GM18861 (cell line): ENCODE measurements at regions not wholly inside any gene's neighbourhood (a gene's known extent, or its start where the extent isn't known, plus 50 kb on each side); places are given as distances from the start of the nearest gene placed in this dataset.
"Not testable (repeated sequence)": the region's sequence is repeated elsewhere in the genome, so short reads cannot be mapped to it uniquely, and the experiment has no call there.

Experiments used
- ATAC-seq: cut with Tn5 transposase; IDR thresholded peaks from one replicate; pipeline ENCODE4 v1.9.1; 2021; ENCODE audit not compliant: unreplicated experiment

DNA sequence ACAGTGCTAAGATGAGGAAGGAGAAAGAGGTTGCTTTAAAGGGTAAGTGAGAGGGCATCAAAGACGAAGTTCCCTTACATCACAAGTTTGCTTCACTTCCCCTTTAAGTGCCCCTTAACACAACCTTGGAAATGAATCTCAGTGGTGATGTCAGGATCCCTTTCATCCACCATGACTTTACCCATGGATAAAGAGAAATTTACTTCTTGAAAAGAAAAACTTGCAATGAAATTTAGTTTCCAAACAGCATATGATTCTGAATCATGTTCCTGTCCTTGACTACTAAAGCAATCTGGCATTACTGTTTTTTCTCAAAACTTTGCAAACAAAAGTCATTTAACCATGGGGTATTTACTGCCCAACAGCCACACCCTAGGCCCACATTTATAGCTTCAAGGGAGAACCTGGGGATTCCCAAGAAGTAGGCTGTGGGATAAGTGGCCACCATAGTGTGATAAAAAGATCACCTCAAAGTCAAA is 135.9 kb downstream of the ITGB8 start:
- ATAC-seq = peak; percentile 43

- no peak for ATAC-seq
These were observed 139.4 kb downstream of the ITGB8 start for GRCh38 chr7:20470082-20470481.

DNA sequence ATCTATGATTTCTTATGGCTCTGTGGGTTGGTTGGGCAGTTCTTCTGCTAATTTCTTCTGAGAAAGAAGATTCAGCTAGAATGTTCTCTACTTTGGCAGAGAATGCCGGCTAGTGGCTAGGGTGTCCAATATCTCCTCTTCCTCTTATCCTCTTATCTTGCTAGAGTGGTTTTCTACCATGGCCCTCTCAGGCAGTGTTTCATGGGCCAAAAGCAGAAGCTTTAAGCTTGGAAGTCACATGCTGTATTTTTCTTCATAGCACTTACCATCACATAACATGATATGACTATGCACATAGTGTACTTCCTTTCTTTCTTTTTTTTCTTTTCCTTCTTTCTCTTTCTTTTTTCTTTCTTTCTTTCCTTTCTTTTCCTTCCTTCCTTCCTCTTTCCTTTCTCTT is 140.0 kb downstream of the ITGB8 start:
- no peak for ATAC-seq

GRCh38 chr7:20474249-20474648 is 141.2 kb upstream of the ABCB5 start:
- ATAC-seq = no peak

DNA sequence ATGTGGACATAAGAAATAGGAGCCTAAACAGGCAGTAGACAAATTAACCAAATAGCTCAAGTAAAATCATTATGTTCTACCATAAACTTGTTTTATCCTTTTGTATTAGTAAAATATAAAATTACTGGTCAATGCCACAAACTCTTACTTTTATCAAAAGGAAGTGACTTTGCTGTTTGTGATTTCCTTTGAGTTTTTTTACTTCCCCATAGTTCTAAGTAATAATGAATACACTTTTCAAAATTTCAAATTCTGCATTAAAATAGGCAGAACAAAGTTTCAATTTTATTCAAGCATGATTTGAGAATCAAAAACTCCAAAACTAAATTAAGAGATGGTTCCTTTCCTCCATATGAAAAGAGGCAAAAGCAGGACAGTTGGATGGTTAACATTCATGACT is 139.7 kb upstream of the ABCB5 start:
- ATAC-seq = no peak

- ATAC-seq = no peak
These were observed 138.4 kb upstream of the ABCB5 start for GRCh38 chr7:20477067-20477466.

GRCh38 chr7:20479706-20480105 is 135.8 kb upstream of the ABCB5 start:
- no peak for ATAC-seq

DNA sequence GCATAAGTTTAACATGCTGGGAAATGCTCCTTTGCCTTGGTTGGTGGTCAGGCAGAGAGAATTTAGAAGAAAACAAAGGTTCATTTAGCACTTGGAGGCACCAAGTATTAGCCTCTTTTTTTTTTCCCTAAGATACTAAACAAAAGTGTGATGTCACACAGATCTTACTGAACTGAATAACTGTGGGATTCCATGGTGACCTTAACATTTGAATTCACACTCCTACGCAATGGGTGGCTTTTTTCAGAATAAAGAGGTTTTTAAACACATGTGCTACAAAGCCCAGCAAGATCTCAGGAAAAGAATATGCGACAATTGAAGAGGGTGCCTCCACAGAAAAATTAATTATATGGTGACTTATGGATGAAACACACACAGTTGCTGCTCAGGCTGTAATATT is 133.4 kb upstream of the ABCB5 start:
- ATAC-seq = no peak

GRCh38 chr7:20484356-20484755 is 131.1 kb upstream of the ABCB5 start:
- no peak for ATAC-seq

- ATAC-seq = no peak
These were observed 126.6 kb upstream of the ABCB5 start for GRCh38 chr7:20488850-20489249.

DNA sequence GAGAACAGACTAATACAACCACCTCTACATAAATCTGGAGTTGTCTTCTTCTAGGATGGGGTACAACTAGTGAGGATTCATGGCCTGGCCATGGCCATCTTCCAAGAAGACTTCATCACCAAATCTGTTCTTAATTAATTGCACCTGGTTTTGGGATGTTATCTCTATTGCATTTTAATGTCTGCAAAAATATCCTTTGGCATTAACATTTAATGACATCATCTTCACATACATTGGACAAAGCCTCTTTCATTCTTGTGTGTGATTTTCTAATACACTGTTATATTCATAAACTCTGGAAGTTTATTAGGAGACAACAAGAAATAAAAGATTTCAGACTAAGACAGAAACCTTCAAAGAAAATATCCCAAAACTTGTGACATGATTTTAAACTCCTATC is 124.2 kb upstream of the ABCB5 start:
- ATAC-seq = no peak

- no peak for ATAC-seq
These were observed 120.9 kb upstream of the ABCB5 start for GRCh38 chr7:20494566-20494965.

DNA sequence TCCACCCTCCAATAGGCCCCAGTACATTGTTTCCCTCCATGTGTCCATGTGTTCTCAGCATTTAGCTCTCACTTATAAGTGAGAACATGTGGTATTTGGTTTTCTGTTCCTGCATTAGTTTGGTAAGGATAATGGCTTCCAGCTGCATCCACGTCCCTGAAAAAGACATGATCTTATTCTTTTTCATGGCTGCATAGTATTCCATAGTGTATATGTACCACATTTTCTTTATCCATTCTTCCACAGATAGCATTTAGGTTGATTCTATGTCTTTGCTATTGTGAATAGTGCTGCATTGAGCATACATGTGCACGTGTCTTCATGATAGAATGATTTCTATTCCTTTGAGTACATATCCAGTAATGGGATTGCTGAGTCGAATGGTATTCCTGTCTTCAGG is 114.0 kb upstream of the ABCB5 start:
- not testable (repeated sequence) for ATAC-seq

- ATAC-seq = no peak
These were observed 112.1 kb upstream of the ABCB5 start for GRCh38 chr7:20503278-20503950.

DNA sequence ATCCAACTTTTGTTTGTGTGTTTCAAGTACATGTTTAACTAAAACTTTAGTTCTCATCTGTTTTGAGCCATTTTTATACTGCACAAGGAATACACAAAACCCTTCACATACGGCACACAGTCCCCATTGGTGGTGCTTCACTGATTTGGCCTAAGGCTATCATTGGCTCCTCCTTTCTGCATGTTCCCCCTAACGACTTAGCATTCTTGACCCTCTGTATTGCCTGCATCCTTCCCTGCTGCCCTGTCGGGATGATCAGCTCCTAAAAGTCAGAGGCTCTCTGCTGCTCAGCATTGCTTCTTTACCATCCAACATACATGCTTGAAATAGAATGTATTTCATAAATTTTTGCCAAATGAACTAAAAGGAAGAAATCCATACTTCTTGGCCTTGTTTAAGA is 111.4 kb upstream of the ABCB5 start:
- ATAC-seq = no peak

- ATAC-seq = no peak
These were observed 109.3 kb upstream of the ABCB5 start for GRCh38 chr7:20506175-20506574.

DNA sequence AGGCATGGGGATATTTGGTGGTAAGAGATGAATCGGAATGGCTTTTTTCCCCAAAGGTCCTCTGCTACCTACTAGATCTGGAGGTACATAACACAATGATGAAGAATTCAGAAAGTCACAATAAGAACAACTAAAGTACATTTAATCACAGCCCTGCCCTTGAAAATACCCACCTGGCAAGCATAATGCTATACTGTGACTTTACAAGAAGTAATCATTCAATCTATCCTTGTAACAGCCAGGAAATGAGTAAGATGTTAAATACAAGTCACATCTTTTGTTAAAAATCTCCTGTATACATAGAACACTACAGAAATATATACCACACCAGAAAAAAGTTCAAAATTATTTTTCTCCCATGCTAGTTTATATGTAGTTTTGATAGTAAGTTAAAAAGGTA is 108.3 kb upstream of the ABCB5 start:
- no peak for ATAC-seq

GRCh38 chr7:20508109-20508508 is 107.4 kb upstream of the ABCB5 start:
- no peak for ATAC-seq

DNA sequence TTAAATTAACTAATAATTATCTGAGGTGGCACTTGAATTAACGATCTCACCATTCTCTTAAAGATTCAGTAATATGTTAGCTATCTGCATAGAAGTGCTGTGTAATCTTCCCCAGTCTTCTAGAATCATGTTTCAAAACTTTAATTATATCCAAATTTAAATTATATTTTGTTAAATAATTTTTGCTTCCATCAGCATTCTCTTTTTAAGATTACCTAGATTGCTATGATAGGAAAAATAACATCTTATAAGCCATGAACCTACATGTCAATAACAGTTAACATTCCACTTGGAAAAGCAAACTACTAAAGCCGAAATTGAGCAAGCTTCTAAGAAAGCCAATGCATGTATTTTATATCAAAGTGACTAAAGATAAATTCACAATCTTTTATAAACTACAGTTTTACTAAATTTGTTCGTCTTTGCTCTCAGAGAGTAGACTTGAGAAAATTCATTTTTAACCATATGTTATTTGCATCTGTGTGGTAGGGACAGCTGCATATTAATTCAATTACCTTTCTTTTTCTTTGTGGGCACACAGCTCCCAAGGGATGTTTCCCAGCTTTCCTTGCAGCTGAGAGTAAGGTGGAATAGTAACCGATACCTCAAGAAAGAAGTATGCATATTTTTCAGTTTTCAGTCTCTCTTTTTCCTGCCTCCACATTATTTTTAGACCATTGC is 105.4 kb upstream of the ABCB5 start:
- ATAC-seq = no peak

DNA sequence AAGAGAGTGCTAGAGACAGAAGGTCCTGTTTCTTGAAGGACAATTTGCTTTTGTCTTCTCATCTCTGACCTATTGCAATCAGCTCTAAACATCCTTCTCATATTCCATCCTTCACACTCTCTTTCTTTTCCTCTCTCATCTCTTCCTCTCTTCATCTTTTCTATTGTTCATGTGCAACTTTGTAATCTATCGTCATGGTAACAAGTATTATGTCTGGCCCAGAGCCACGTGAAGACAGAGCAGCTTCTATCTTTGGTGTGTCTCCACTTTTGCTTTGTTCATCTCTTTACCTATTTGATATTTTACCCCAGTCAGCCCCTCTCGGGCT is 104.9 kb upstream of the ABCB5 start:
- no peak for ATAC-seq

DNA sequence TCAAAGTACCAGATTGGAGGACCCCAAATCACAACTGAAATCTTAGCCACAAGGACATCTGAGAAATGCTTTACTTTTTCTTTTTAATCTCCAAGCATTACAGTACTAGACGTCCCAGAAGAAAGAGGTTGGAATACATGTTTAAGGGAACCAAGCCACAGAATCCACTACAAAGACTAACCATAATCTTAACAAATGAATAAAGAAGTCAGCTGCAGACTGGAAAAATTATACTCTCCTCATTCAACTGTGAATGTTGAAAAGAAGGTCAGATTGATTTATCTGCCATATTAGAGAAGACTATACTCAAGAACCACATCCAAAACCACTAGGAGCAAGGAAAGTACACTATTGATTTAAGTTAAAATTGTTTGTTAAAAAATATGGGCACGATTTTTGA is 102.1 kb upstream of the ABCB5 start:
- ATAC-seq = no peak

DNA sequence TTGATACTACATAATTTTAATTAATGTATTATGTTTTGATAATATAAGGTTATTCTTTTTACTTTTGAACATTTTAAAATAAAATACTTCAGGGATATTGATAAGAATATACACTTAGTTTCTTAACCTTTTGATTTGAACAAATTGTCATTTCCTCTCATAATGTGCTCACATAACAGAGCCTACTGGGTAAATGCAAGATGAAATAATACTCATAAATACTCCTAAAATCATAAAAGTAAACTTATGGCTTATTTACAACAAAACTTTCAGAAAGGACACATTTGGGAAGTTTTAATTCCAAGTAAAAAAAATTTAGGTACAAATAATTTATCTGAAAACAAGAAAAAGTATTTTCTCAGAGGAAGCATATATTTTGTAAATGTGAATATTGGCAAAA is 101.6 kb upstream of the ABCB5 start:
- ATAC-seq = no peak

DNA sequence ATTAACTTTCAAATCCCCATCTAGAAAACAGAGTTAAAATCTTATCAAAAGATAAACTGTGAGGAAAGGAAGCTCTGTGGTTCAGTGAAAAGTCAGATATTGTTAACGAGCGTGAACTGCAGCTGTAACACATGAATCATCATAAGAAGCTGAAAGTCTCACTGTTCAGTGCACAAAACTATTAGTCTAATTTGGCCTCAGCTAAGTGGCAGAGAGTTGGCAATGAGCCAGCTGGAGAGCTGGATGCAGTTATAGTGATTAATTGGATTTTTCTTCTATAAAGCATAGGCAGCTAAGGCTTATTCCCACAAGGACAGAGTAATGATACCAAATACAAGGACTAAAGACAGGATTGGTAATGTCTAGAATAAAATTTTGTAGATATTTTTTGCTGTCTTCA is 101.1 kb upstream of the ABCB5 start:
- no peak for ATAC-seq
